IPS DF 6.9 (cell line): ENCODE measurements at regions not wholly inside any gene's neighbourhood (a gene's known extent, or its start where the extent isn't known, plus 50 kb on each side); places are given as distances from the start of the nearest gene placed in this dataset.

Experiments
- DNase-seq: peaks from one replicate; pipeline ENCODE4 v3.0.0-alpha.2; 2013; ENCODE audit warnings: low read depth, low spot score
- H3K27ac ChIP-seq: one replicate; pipeline ENCODE4 v1.5.1; 2013; ENCODE audit warnings: low read length, control low read depth
- H3K27me3 ChIP-seq: 2 replicates; pipeline ENCODE4 v1.6.1; 2013; ENCODE audit warnings: mild to moderate bottlenecking, low read length; ENCODE audit not compliant: control insufficient read depth, insufficient read depth
- H3K36me3 ChIP-seq: 2 replicates; pipeline ENCODE4 v1.6.1; 2013; ENCODE audit warnings: low read length; ENCODE audit not compliant: control insufficient read depth, insufficient read depth
- H3K4me1 ChIP-seq: 2 replicates; pipeline ENCODE4 v1.6.1; 2013; ENCODE audit warnings: low read length; ENCODE audit not compliant: control insufficient read depth, insufficient read depth
- H3K4me3 ChIP-seq: 2 replicates; pipeline ENCODE4 v1.5.1; 2013; ENCODE audit warnings: mild to moderate bottlenecking, low read length
- H3K9me3 ChIP-seq: 2 replicates; pipeline ENCODE4 v1.6.1; 2013; ENCODE audit warnings: low read length, inconsistent platforms; ENCODE audit not compliant: control insufficient read depth, insufficient read depth
- WGBS: extraction: QIAGEN DNeasy Blood & Tissue Kit; methylation state at CpG from one replicate; pipeline ENCODE4 v1.1.7; 2013; ENCODE audit warnings: mixed read lengths, missing lambda C conversion rate; ENCODE audit not compliant: insufficient read length, insufficient coverage; 5-methylcytosine and 5-hydroxymethylcytosine counted together

DNA sequence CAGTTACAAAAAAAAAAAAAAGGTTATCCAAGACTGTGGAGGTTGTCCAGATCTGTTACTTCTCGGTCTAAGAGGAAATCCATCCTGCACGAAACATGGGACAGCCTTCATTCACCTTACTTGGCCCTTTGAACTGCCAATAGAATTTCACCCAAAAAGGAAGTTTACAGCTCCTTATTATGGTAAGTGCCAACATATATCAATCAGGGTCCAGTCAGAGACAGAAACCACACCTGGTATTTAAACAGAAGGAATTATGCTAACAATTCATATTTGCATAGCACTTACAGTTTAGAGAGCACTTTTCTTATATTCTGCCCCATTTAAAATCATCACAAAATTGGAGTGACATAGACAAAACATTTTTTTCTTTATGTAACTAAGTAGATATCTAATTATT, 93.6 kb upstream of the PTPN3 start:
- no peaks in the 10 kb centered on the region for H3K4me1 ChIP-seq
- H3K27me3 ChIP-seq: no peaks in the 10 kb centered on the region
- no peak overlapping the region for H3K4me3 ChIP-seq
- H3K9me3 ChIP-seq: no peaks in the 10 kb centered on the region
- no peak for DNase-seq
- H3K36me3 ChIP-seq: no peaks in the 10 kb centered on the region
- H3K27ac ChIP-seq: no peak overlapping the region
- WGBS: no CpG with 5 or more reads among the region's 2 CpGs

DNA sequence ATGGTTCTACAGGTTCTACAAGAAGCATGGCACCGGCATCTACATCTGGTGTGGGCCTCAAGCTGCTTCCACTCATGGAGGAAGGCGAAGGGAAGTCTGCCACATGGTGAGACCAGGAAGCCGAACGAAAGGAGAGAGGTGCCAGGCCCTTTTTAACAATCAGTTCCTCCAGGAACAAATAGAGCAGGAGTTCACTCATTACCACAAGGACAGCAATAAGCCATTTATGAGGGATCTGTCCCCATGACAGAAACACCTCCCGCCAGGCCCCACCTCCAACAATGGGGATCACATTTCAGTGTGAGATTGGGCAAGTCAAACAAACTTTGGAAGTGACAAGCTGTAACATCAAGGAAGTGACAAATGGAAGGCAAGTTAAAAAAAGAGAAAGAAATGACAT, 95.5 kb upstream of the PTPN3 start:
- no peak for DNase-seq
- H3K27ac ChIP-seq: no peak overlapping the region

DNA sequence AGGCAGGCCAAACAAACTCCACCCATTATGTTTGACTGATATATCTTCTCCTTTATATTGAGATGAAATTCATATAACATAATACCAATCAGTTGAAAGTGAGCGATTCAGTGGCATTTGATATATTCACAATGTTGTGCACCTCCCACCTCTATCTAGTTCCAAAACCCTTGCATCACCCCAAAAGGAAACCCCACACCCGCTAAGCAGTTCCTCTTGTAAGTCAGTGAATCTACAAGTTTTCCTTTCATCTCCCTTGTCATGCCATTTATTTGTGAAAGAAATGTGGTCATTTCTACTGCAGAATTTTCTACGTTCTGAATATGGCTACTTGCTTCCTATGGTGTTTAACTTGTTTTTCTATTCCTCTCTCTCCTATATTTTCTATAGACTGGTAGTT, 99.4 kb upstream of the PTPN3 start:
- Histone ChIP-seq H3K27me3 (no peaks in the 10 kb centered on the region), H3K4me1 (no peaks in the 10 kb centered on the region), H3K4me3 (no peak overlapping the region), H3K9me3 (no peaks in the 10 kb centered on the region), H3K27ac (no peak overlapping the region), H3K36me3 (no peaks in the 10 kb centered on the region)
- no peak for DNase-seq
- no CpG with 5 or more reads among the region's 3 CpGs for WGBS

More for the DNA sequence above, 95.5 kb upstream of the PTPN3 start:
- Histone ChIP-seq H3K4me1 (no peaks in the 10 kb centered on the region), H3K27me3 (no peaks in the 10 kb centered on the region), H3K9me3 (no peaks in the 10 kb centered on the region), H3K4me3 (no peak overlapping the region), H3K36me3 (no peaks in the 10 kb centered on the region)
- WGBS: no CpG with 5 or more reads among the region's 5 CpGs

DNA sequence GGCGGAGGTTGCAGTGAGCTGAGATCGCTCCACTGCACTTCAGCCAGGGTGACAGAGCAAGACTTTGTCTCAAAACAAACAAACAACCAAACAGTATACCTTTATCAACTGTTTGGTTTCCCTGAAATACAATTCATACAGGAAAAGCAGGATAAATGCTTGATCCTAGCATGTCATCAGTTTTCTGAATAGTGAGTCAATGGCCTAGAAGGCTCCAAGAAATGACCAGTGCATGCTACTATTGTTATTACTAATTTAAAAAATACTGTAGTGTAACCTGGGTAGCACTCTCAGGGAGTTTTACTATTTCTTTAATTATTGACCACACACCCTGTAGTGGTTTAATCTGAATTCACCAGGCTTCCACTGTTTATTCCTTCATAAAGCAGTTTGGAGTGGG, 101.0 kb upstream of the PTPN3 start:
- no peaks in the 10 kb centered on the region for H3K9me3 ChIP-seq
- no peak for DNase-seq
- no CpG with 5 or more reads among the region's 2 CpGs for WGBS
- no peaks in the 10 kb centered on the region for H3K4me1 ChIP-seq
- H3K27me3 ChIP-seq: no peaks in the 10 kb centered on the region
- H3K4me3 ChIP-seq: no peak overlapping the region
- H3K27ac ChIP-seq: no peak overlapping the region
- no peaks in the 10 kb centered on the region for H3K36me3 ChIP-seq

DNA sequence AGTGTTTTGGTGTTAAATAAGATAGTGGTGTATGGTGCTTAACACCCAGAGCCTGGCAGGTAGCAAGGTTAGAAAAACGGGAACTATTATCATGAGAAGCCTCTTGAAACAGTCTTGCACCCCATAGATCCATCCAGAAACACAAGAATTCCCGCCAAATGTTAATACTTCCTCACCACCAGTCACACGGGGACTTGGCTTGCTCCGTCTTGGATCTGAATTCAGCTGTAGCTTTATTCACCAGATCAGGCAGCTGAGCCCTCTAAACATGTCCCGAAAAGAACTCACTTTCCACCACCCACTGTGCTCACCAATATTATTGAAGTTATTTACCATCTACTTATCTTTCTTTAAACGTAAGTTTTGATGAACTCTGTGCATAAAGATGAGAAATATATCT, 101.6 kb upstream of the PTPN3 start:
- no peak overlapping the region for H3K4me3 ChIP-seq
- WGBS: no CpG with 5 or more reads among the region's 6 CpGs
- no peaks in the 10 kb centered on the region for H3K9me3 ChIP-seq
- no peaks in the 10 kb centered on the region for H3K36me3 ChIP-seq
- no peaks in the 10 kb centered on the region for H3K4me1 ChIP-seq
- H3K27me3 ChIP-seq: no peaks in the 10 kb centered on the region
- H3K27ac ChIP-seq: no peak overlapping the region
- no peak for DNase-seq

DNA sequence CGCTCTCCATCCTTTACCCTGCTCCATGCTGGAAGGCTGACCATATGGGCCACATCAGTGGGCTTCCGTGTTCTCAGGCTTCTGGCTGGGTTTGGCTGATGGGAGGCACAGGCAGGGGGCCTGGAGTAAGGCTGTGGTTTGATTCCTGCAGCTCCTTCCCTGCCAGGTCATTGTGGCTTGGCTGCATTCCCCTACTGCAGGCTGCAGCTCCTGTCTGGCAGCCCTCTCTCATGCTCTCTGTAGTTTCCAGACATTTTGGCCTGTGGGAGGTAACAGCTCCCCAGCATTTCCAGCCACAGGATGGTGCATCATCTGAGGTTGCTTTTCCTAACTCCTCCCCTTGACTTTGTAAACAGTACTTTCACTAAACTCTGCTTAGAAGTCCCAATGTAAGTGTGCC, 102.0 kb upstream of the PTPN3 start:
- Histone ChIP-seq H3K36me3 (no peaks in the 10 kb centered on the region), H3K9me3 (no peaks in the 10 kb centered on the region), H3K4me1 (no peaks in the 10 kb centered on the region), H3K27me3 (no peaks in the 10 kb centered on the region), H3K4me3 (no peak overlapping the region), H3K27ac (no peak overlapping the region)
- WGBS: no CpG with 5 or more reads among the region's 2 CpGs
- DNase-seq: no peak

DNA sequence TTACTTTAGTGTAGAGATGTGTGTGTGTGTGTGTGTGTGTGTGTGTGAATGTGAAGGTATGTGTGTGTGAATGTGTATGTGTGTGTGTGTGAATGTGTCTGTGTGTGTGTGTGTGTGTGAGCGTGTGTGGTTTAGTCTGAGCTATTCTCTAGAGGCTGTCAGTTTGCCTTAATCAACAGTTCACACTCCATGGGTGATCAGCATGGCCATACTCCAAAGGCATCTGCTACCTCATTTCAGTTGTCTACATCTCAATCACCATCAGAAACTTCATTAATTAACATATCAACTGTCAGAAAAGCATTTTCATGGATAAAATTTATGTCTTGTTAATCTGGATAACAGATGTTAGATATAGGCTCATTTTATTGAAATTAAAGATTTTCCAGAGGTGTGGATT, 103.1 kb upstream of the PTPN3 start:
- Histone ChIP-seq H3K36me3 (no peaks in the 10 kb centered on the region), H3K27ac (no peak overlapping the region), H3K9me3 (no peaks in the 10 kb centered on the region), H3K4me3 (no peak overlapping the region), H3K27me3 (no peaks in the 10 kb centered on the region), H3K4me1 (no peaks in the 10 kb centered on the region)
- WGBS: 100% methylated on average over 1 of the region's 1 CpG
- DNase-seq: no peak

DNA sequence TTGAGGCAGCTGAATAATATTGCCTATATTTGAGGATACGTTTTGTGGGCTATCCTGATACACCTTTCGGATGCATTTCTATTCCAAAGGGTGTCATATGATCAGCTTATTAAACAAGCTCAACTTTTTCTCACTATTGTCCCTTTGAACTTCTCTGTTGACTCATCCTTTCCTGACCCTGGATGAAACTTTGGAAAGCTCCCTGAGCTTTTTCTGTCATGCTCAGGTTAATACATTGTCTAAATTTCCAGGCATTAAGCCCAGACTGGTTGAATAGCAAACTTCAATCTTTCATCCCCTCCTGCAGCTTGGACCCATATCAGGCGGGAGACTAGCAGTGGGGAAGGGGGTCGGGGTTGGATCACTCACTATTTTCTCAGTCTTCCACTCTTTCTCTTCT, 104.9 kb upstream of the PTPN3 start:
- H3K36me3 ChIP-seq: no peaks in the 10 kb centered on the region
- no peak overlapping the region for H3K27ac ChIP-seq
- WGBS: no CpG with 5 or more reads among the region's 4 CpGs
- H3K9me3 ChIP-seq: no peaks in the 10 kb centered on the region
- no peak for DNase-seq
- no peak overlapping the region for H3K4me3 ChIP-seq
- no peaks in the 10 kb centered on the region for H3K4me1 ChIP-seq
- H3K27me3 ChIP-seq: no peaks in the 10 kb centered on the region

DNA sequence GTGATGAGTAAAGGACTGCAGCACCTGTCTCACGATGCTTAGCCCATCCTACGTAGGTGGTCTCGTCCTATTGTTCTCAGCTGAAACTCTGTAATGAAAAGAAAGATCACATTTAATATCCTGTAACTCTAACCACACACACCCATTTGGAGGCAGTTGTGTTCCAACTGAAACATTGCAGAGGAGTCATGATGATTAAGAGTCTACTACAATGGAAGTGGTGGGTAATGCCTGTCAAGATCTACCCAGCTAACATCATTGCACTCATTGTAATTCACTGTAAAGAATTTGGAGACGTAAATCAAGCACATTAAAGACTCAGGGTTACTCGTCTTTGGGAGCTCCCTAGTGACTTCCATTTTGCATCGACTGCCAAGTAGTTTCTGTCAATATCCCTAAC, 106.0 kb upstream of the PTPN3 start:
- H3K27me3 ChIP-seq: no peaks in the 10 kb centered on the region
- no peak for DNase-seq
- H3K4me3 ChIP-seq: no peak overlapping the region
- no CpG with 5 or more reads among the region's 6 CpGs for WGBS
- no peaks in the 10 kb centered on the region for H3K4me1 ChIP-seq
- no peaks in the 10 kb centered on the region for H3K9me3 ChIP-seq
- no peaks in the 10 kb centered on the region for H3K36me3 ChIP-seq
- H3K27ac ChIP-seq: no peak overlapping the region

DNA sequence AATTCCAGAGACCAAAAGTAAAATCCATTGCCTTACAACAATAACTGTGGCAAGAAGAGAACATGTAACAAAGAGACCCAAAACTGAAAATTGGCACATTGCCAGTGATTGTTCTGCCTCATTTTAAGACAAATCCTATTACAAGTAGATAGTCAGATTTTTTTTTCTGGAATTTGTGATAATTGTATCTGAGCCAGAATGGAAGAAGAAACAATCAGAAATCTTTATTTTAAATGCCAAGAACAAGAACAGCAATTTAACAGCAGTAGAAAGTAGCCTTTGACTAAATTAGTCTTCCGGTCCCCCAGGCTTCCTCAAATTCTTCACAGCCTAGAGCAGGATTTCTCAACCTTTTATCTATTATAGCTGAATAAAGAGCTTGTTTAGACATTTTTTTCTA, 106.7 kb upstream of the PTPN3 start:
- DNase-seq: no peak
- H3K27me3 ChIP-seq: no peaks in the 10 kb centered on the region
- WGBS: no CpG with 5 or more reads among the region's 1 CpG

DNA sequence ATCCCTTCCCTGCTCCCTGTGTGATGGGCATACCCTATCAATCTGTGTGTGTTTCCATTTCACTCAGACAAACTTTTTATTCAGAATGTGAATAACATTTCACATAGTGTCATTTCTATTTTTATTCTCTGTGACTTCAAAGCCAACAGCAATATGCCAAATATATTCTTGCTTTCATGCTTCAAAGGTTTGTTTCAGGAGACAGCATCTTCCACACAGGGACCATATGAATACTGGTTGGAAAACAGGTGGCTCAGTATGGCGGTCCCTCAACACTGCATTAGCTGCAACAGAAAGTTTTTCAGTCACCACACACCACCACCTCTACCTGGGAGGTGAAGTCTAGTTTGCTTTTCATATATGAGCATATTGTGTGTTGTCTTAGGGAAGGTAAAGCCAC, 111.0 kb upstream of the PTPN3 start:
- no CpG with 5 or more reads among the region's 1 CpG for WGBS
- H3K36me3 ChIP-seq: no peaks in the 10 kb centered on the region
- H3K4me3 ChIP-seq: no peak overlapping the region
- DNase-seq: no peak
- no peaks in the 10 kb centered on the region for H3K4me1 ChIP-seq
- no peaks in the 10 kb centered on the region for H3K9me3 ChIP-seq
- H3K27me3 ChIP-seq: no peaks in the 10 kb centered on the region
- H3K27ac ChIP-seq: no peak overlapping the region

More for the DNA sequence above, 106.7 kb upstream of the PTPN3 start:
- Histone ChIP-seq H3K9me3 (no peaks in the 10 kb centered on the region), H3K27ac (no peak overlapping the region), H3K4me1 (no peaks in the 10 kb centered on the region), H3K4me3 (no peak overlapping the region), H3K36me3 (no peaks in the 10 kb centered on the region)
